D341Med (cell line): ENCODE measurements at regions not wholly inside any gene's neighbourhood (a gene's known extent, or its start where the extent isn't known, plus 50 kb on each side); places are given as distances from the start of the nearest gene placed in this dataset.
"Not testable (repeated sequence)": the region's sequence is repeated elsewhere in the genome, so short reads cannot be mapped to it uniquely, and the experiment has no call there.

ENCODE experiments used
- DNase-seq: peaks from one replicate; pipeline ENCODE4 v3.0.0; 2012; ENCODE audit warnings: low spot score

GRCh38 chr6:88499845-88500699 lies 333.9 kb upstream of the CNR1 start:
- no peak for DNase-seq

- DNase-seq = no peak
Observed at GRCh38 chr6:88499436-88499835, 333.3 kb upstream of the CNR1 start.

GRCh38 chr6:88497403-88497802 lies 331.3 kb upstream of the CNR1 start:
- not testable (repeated sequence) for DNase-seq

GRCh38 chr6:88494401-88495140 lies 328.4 kb upstream of the CNR1 start:
- no peak for DNase-seq

- no peak for DNase-seq
Observed at GRCh38 chr6:88493717-88494116, 327.6 kb upstream of the CNR1 start.

- peak; percentile 49 for DNase-seq
Observed at GRCh38 chr6:88492824-88493223, 326.7 kb upstream of the CNR1 start.

GRCh38 chr6:88492241-88492640 lies 326.1 kb upstream of the CNR1 start:
- DNase-seq = no peak

GRCh38 chr6:88491266-88491880 lies 325.2 kb upstream of the CNR1 start:
- no peak for DNase-seq

- DNase-seq = no peak
Observed at GRCh38 chr6:88490908-88491264, 324.7 kb upstream of the CNR1 start.

- DNase-seq = no peak
Observed at GRCh38 chr6:88490195-88490907, 324.2 kb upstream of the CNR1 start.

- no peak for DNase-seq
Observed at GRCh38 chr6:88483424-88483823, 317.3 kb upstream of the CNR1 start.

GRCh38 chr6:88482465-88482864 lies 316.3 kb upstream of the CNR1 start:
- DNase-seq = no peak

GRCh38 chr6:88481519-88481918 lies 315.4 kb upstream of the CNR1 start:
- DNase-seq = no peak

- DNase-seq = no peak
Observed at GRCh38 chr6:88480816-88481215, 314.7 kb upstream of the CNR1 start.

GRCh38 chr6:88477413-88477812 lies 311.3 kb upstream of the CNR1 start:
- DNase-seq = no peak

GRCh38 chr6:88476388-88476787 lies 310.2 kb upstream of the CNR1 start:
- DNase-seq = peak; percentile 56

- DNase-seq = no peak
Observed at GRCh38 chr6:88474720-88475119, 308.6 kb upstream of the CNR1 start.

GRCh38 chr6:88473589-88473988 lies 307.4 kb upstream of the CNR1 start:
- DNase-seq = no peak

GRCh38 chr6:88472851-88473525 lies 306.8 kb upstream of the CNR1 start:
- no peak for DNase-seq

GRCh38 chr6:88459643-88460042 lies 293.5 kb upstream of the CNR1 start:
- no peak for DNase-seq

- no peak for DNase-seq
Observed at GRCh38 chr6:88459189-88459588, 293.0 kb upstream of the CNR1 start.

GRCh38 chr6:88458662-88459061 lies 292.5 kb upstream of the CNR1 start:
- DNase-seq = no peak
